Stimulated activated memory B cell treated with anti-CD40 and anti-IgM and Interleukin-4, amounts not matched to agents 10 μg/mL and 1 μg/mL and 100 μg/mL, for 72 hours (primary cell): ENCODE measurements at regions not wholly inside any gene's neighbourhood (a gene's known extent, or its start where the extent isn't known, plus 50 kb on each side); places are given as distances from the start of the nearest gene placed in this dataset.

Experiments
- ATAC-seq: fragments of 150-1000 bp; cut with Tn5 transposase; 2 replicates; pipeline ENCODE4 v1.10.0; 2021
- H3K27ac Mint-ChIP-seq: one replicate; pipeline ENCODE4 v1.8.0; 2022; ENCODE audit warnings: mild to moderate bottlenecking, mixed read lengths
- H3K27me3 Mint-ChIP-seq: one replicate; pipeline ENCODE4 v1.8.0; 2022; ENCODE audit warnings: mixed read lengths
- H3K36me3 Mint-ChIP-seq: one replicate; pipeline ENCODE4 v1.8.0; 2022; ENCODE audit warnings: mixed read lengths
- H3K4me1 Mint-ChIP-seq: one replicate; pipeline ENCODE4 v1.8.0; 2022; ENCODE audit warnings: mixed read lengths
- H3K4me3 Mint-ChIP-seq: one replicate; pipeline ENCODE4 v1.8.0; 2022; ENCODE audit warnings: mild to moderate bottlenecking, moderate library complexity, mixed read lengths
- H3K9me3 Mint-ChIP-seq: one replicate; pipeline ENCODE4 v1.8.0; 2022; ENCODE audit warnings: mixed read lengths

DNA sequence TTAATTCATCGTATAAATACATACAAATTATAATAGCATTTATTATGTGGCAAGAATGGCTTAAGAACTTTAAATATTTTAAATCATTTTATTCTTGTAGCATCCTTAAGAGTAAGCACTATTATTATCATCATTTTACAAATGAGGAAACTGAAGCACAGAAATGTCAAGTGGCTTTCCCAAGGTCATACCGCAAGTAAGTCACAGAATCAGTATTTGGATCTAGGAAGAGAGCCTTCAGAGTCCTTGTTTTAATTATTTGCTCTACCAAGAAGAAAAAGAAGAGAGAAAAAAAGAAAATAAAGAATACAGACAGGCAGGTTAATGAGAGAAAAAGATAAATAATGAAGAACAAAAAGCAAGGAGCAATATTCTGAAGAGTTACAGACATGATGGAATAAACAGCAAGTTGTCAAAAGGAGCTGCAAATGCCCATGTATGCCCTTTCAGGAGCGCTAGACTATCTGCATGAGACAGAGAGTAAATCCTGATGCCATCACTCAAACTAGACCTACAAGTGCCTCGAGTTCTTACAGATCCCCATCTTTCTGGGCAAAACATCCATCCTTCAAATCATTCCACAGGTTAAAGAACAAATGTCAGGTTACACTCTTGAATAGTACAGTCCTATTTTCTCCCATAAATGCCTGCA is 57.8 kb upstream of the ETAA1 start:
- Mint-ChIP-seq H3K9me3 (peaks cover 3% of the 10 kb centered on the region), H3K36me3 (no peaks in the 10 kb centered on the region), H3K4me3 (no peak overlapping the region), H3K27me3 (peaks cover 16% of the 10 kb centered on the region), H3K27ac (no peak overlapping the region), H3K4me1 (no peaks in the 10 kb centered on the region)
- no peak for ATAC-seq

DNA sequence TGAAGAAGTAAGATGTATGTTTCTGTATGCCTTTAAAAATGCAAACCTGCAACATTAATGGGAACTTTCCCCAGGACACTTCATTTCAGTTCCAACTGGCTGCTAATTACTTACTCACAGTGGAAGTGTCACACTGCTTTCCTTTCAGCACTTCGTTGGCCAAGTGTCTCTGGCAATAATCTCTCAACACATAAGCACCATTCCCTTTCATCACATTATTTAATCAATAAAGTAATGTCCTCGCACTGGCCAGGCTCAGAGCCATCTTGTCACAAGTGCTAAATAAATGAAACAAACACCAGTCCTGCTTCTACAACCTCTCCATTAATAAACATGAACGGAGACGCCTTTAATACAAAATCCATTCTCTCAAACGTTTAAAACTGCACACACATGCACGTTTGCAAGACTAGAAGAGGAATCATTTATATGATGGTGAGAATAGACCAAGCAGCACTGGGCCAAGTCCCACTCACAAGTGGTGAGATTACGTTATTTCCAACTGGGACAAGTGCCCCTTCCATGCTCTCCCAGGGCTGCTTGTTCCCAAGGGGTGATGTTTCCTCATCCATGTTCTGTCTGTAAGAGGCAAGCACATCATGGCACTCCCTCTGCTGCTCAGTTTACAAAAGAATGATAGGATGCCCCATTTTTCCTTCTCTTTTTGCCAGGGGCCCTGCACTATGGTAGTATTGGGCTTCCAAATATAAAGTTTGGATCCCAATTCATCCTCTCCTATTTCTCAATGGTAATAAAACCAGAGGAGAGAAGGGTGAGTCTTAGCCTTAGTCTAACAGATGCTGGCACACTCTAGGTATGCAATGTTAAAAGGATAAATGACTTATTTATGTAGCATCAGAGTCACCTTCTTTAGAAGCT is 56.8 kb upstream of the ETAA1 start:
- H3K27me3 Mint-ChIP-seq = peaks cover 16% of the 10 kb centered on the region
- peaks cover 3% of the 10 kb centered on the region for H3K9me3 Mint-ChIP-seq
- no peak overlapping the region for H3K27ac Mint-ChIP-seq
- no peaks in the 10 kb centered on the region for H3K36me3 Mint-ChIP-seq
- ATAC-seq = no peak
- no peak overlapping the region for H3K4me3 Mint-ChIP-seq
- no peaks in the 10 kb centered on the region for H3K4me1 Mint-ChIP-seq

DNA sequence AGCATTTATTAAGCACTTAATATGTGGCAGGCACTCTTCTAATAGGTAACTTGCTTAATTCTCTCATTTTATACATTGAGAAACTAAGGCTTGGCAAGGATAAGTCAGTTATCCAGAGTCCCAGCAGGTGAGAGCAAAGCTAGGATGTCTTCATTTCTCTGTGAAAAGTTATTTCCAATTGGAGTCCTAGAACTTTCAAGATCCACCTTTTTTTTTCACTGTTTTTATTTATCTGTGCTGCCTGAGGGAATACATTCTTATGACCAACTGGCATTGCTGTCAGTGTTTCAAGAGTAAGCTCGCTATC is 56.2 kb upstream of the ETAA1 start:
- no peaks in the 10 kb centered on the region for H3K4me1 Mint-ChIP-seq
- H3K27ac Mint-ChIP-seq = no peak overlapping the region
- peaks cover 3% of the 10 kb centered on the region for H3K9me3 Mint-ChIP-seq
- peaks cover 16% of the 10 kb centered on the region for H3K27me3 Mint-ChIP-seq
- no peak overlapping the region for H3K4me3 Mint-ChIP-seq
- no peak for ATAC-seq
- H3K36me3 Mint-ChIP-seq = no peaks in the 10 kb centered on the region

DNA sequence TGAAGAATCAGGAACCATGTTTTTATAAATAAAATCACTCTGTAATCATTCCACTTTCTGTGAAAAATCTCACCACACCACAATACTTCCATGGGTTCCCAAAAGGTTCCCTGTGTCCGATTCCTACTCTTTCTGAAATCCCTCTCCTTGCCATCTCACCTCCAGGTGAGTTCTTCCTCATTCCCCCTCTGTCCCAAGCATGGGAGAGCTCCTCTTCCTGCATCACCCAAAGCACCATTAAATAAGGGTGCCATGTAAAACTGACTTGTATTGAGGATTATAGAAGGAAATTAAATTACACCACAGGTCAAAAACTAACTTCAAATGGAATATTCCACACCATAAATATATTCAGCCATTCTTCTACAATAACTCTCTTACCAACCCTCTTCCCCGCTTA is 55.8 kb upstream of the ETAA1 start:
- no peaks in the 10 kb centered on the region for H3K4me1 Mint-ChIP-seq
- no peak overlapping the region for H3K4me3 Mint-ChIP-seq
- H3K27ac Mint-ChIP-seq = no peak overlapping the region
- H3K9me3 Mint-ChIP-seq = peaks cover 3% of the 10 kb centered on the region
- no peak for ATAC-seq
- no peaks in the 10 kb centered on the region for H3K36me3 Mint-ChIP-seq
- H3K27me3 Mint-ChIP-seq = peaks cover 16% of the 10 kb centered on the region

DNA sequence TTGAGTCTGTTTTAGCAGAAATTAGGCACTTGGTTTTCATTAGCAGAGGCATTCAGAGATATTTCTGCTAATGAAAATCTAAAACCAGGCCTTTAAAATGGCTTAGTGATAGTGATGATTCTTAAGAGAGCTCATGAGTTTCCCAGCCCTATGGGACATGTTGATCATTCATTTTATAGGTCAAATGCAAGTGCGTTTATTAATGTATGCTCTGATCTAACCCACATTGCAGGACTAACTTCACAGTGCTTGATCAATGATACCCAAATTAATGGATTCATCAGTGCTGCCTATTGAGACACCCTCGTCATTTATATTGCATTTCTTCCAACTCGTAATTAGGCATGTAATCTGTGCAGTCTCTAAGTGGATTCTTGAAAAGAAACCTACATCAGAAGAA is 54.7 kb upstream of the ETAA1 start:
- peaks cover 3% of the 10 kb centered on the region for H3K9me3 Mint-ChIP-seq
- no peaks in the 10 kb centered on the region for H3K4me1 Mint-ChIP-seq
- ATAC-seq = no peak
- H3K27me3 Mint-ChIP-seq = peaks cover 16% of the 10 kb centered on the region
- H3K4me3 Mint-ChIP-seq = no peak overlapping the region
- no peaks in the 10 kb centered on the region for H3K36me3 Mint-ChIP-seq
- H3K27ac Mint-ChIP-seq = no peak overlapping the region

DNA sequence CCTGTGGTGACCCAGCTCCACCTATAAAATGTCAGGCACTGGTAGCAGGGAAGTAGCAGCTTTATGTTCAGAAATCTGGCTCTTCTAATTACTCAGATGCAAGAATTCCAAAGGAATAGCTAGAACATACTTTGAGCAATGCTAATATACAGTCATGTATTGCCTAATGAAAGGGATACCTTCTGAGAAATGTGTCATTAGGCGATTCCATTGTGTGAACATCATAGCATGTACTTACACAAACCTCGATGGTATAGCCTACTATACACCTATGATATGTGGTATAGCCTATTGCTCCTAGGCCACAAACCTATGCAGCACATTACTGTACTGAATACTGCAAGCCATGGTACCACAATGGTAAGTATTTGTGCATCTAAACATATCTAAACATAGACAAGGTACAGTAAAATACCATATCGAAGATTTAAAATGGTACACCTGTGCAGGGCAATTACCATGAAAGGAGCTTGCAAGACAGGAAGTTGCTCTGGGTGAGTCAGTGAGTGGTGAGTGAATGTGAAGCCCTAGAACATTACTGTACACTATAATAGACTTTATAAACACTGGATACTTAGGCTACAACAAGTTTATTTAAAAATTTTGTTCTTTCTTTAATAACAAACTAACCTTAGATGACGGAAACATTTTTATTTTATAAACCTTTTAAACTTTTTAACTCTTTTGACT is 50.3 kb upstream of the ETAA1 start:
- Mint-ChIP-seq H3K9me3 (peaks cover 14% of the 10 kb centered on the region), H3K36me3 (no peaks in the 10 kb centered on the region), H3K4me3 (no peak overlapping the region), H3K4me1 (no peaks in the 10 kb centered on the region), H3K27ac (no peak overlapping the region), H3K27me3 (peaks cover 10% of the 10 kb centered on the region)
- no peak for ATAC-seq
